Skeletal muscle tissue (tissue), 3 donors: ENCODE measurements at regions not wholly inside any gene's neighbourhood (a gene's known extent, or its start where the extent isn't known, plus 50 kb on each side); places are given as distances from the start of the nearest gene placed in this dataset.
"Not testable (repeated sequence)": the region's sequence is repeated elsewhere in the genome, so short reads cannot be mapped to it uniquely, and the experiment has no call there.

Source experiments
- H3K27ac ChIP-seq: one replicate; pipeline ENCODE4 v1.7.0; 2013; ENCODE audit warnings: mild to moderate bottlenecking, low read depth, low read length, inconsistent platforms
- H3K27me3 ChIP-seq, 3 donors: one replicate each; pipeline ENCODE4 v1.7.0; 2013; ENCODE audit warnings: low read length in 3 of 3; ENCODE audit not compliant: control insufficient read depth in 3 of 3, insufficient read depth in 3 of 3
- H3K36me3 ChIP-seq, 3 donors: one replicate each; pipeline ENCODE4 v1.7.0; 2013; ENCODE audit warnings: low read length in 3 of 3; ENCODE audit not compliant: control insufficient read depth in 3 of 3, insufficient read depth in 3 of 3
- H3K4me1 ChIP-seq, 3 donors: one replicate each; pipeline ENCODE4 v1.7.0; 2013; ENCODE audit warnings: low read length in 3 of 3, mild to moderate bottlenecking in 3 of 3; ENCODE audit not compliant: control insufficient read depth in 3 of 3, insufficient read depth in 3 of 3
- H3K4me3 ChIP-seq, 3 donors: one replicate each; pipeline ENCODE4 v1.7.0; 2013; ENCODE audit warnings: low read length in 3 of 3
- H3K9ac ChIP-seq, 3 donors: one replicate each; pipeline ENCODE4 v1.7.0; 2013; ENCODE audit warnings: low read length in 3 of 3, mild to moderate bottlenecking in 3 of 3, moderate library complexity in 2 of 3, low read depth in 1 of 3
- H3K9me3 ChIP-seq, 3 donors: one replicate each; pipeline ENCODE4 v1.7.0; 2013; ENCODE audit warnings: low read length in 3 of 3; ENCODE audit not compliant: control insufficient read depth in 3 of 3
- donor health status: Osteomylitis.

DNA sequence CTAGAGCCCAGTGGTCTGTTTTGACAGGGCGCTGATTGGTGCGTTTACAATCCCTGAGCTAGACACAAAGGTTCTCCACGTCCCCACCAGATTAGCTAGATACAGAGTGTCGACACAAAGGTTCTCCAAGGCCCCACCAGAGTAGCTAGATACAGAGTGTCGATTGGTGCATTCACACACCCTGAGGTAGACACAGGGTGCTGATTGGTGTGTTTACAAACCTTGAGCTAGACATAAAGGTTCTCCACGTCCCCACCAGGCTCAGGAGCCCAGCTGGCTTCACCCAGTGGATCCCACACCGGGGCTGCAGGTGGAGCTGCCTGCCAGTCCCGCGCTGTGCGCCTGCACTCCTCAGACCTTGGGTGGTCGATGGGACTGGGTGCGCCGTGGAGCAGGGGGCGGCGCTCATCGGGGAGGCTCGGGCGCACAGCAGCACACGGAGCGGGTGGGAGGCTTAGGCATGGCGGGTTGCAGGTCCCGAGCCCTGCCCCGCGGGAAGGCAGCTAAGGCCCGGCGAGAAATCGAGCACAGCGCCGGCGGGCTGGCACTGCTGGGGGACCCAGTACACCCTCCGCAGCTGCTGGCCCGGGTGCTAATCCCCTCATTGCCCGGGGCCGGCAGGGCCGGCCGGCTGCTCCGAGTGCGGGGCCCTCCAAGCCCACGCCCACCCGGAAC is 122.0 kb upstream of the ANKH start:
- not testable (repeated sequence) for H3K36me3 ChIP-seq, H3K9me3 ChIP-seq, H3K27ac ChIP-seq, H3K9ac ChIP-seq, H3K4me3 ChIP-seq, H3K4me1 ChIP-seq, H3K27me3 ChIP-seq

DNA sequence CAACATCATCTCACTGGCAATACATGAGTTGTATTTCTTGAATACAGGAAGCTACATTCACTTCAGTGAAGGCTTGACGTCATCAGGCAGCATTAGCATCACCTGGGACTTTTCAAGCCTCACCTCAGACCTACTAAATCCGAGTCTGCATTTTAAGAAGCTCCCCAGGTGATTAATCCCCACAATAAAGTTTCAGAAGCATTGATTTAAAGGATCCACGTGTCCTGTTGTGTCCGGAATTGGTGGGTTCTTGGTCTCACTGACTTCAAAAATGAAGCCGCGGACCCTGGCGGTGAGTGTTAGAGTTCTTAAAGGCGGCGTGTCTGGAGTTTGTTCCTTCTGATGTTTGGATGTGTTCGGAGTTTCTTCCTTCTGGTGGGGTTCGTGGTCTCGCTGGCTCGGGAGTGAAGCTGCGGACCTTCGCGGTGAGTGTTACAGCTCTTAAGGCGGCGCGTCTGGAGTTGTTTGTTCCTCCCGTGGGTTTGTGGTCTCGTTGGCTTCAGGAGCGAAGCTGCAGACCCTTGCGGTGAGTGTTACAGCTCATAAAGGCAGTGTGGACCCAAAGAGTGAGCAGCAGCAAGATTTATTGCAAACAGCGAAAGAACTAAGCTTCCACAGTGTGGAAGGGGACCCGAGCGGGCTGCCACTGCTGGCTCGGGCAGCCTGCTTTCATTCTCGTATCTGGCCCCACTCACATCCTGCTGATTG is 121.3 kb upstream of the ANKH start:
- H3K27ac ChIP-seq, H3K9ac ChIP-seq, H3K36me3 ChIP-seq, H3K4me3 ChIP-seq, H3K4me1 ChIP-seq, H3K27me3 ChIP-seq, H3K9me3 ChIP-seq: not testable (repeated sequence)

DNA sequence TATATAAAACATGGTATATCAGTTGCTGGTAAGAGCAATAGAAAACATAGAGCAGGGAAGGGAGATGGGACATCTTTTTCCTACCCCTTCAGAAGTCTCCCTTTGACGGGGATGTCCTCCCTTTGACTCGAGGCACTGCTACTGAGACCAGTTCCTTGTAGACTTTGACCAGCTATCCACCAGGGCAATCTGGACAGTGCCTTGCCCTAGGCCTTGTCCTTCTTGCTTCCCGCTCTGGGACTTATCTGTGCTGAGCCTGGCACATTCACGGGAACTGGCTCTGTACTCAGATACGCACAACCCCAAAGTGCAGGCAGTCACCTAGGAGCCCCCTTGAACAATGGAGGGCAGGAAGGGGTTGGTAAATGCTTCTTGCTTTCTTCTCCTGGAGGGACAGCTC is 116.6 kb upstream of the ANKH start:
- no peak overlapping the region for H3K4me3 ChIP-seq
- H3K27ac ChIP-seq = no peak overlapping the region

DNA sequence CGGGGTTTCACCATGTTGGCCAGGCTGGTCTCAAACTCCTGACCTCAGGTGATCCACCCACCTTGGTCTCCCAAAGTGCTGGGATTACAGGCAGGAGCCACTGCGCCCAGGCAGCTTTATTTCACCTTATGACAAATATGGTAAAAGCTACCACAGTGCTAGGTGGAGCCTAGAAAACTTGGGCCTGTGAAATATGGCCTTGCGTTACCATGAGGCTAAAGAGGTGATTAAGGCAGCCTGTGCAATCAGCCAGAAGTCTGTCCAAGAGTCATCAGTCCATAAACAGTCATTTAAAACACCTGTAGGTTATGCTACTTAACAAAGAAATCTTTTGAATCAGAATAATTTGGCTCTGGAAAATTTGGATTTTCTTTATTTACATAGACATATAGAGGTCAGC is 114.8 kb upstream of the ANKH start:
- Histone ChIP-seq H3K27ac (no peak overlapping the region), H3K27me3 (no peaks in the 10 kb centered on the region), H3K36me3 (no peaks in the 10 kb centered on the region), H3K4me1 (no peaks in the 10 kb centered on the region), H3K9me3 (no peaks in the 10 kb centered on the region), H3K4me3 (no peak overlapping the region), H3K9ac (no peak overlapping the region)

More for the DNA sequence above, 116.6 kb upstream of the ANKH start:
- no peak overlapping the region for H3K9ac ChIP-seq
- no peaks in the 10 kb centered on the region for H3K4me1 ChIP-seq
- H3K36me3 ChIP-seq = no peaks in the 10 kb centered on the region
- no peaks in the 10 kb centered on the region for H3K9me3 ChIP-seq
- no peaks in the 10 kb centered on the region for H3K27me3 ChIP-seq

DNA sequence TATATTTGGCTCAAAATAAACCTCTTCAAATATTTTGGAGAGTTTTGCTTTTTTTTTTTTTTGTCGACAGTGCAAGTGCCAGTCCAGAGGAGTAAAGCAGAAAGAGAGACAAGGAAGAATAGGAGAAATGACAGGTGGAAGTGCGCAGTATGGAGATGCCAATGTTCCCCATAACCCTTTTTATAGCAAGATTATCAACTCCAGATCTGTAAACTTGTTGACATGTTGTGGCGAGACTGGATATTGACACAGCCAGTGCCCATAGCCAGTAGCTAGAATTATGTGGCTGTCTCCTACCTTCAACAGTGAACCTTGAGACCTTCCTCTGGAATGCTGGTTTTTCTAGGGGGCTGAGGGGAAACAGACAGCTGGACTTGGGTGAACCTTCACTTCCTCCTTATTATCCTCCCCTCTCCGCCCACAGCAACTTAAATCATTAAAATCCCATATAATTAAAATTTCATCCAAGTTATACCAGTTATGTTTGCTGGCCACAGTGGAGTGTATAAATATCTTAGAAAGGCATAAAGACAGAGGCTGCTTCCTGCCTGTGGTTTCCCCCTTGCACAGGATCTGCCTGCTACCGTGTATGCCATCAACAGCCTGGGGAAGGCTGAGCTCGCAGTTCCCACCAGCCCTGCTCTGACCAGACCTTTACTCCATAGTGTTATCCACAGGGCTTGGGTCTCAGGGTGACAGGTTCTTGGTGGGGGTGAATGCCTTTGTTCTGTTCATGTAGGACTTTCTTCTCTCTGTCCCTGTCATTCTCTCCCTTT is 112.3 kb upstream of the ANKH start:
- Histone ChIP-seq H3K9me3 (no peaks in the 10 kb centered on the region), H3K9ac (no peak overlapping the region), H3K36me3 (no peaks in the 10 kb centered on the region), H3K27me3 (no peaks in the 10 kb centered on the region), H3K27ac (no peak overlapping the region), H3K4me3 (no peak overlapping the region), H3K4me1 (peaks cover 0 to 4% (median 0%) of the 10 kb centered on the region in 3 donors)

GRCh38 chr5:14980698-14981097 is 109.1 kb upstream of the ANKH start:
- no peak overlapping the region for H3K27ac ChIP-seq
- H3K9me3 ChIP-seq = no peaks in the 10 kb centered on the region
- no peak overlapping the region for H3K9ac ChIP-seq

DNA sequence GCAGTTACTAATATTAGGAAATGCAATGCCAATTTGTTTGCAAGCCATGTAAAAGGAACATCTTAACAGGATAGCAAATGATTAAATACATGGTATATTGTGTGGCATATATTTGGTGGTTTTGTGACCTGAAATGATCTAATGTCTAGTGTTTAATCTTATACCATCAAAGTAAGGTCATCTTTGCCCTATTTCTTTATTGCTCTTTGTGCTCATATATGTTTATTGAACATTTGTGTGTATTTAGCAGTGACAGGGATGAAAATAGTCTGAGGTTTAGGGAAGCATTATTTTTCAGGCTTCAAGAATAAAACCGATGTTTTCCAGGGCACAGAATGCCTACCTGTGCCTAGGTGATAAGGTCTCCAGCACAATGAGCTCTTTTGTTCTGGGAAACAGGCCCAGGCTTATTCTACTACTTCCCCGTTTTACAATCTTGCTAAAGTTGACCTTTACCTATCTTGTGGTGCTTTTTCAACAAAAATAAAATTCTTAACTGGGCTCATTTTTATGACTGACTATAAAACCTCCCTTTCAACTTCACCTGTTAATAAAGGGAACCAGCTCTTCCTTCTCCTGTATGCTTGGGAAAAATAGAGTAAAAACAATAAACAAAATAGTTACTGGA is 105.6 kb upstream of the ANKH start:
- H3K27me3 ChIP-seq = no peaks in the 10 kb centered on the region
- no peak overlapping the region for H3K27ac ChIP-seq
- H3K9me3 ChIP-seq = no peaks in the 10 kb centered on the region
- H3K4me1 ChIP-seq = peaks cover 0 to 5% (median 0%) of the 10 kb centered on the region in 3 donors
- H3K36me3 ChIP-seq = no peaks in the 10 kb centered on the region
- H3K9ac ChIP-seq = no peak overlapping the region
- H3K4me3 ChIP-seq = no peak overlapping the region

More at GRCh38 chr5:14980698-14981097, 109.1 kb upstream of the ANKH start:
- H3K27me3 ChIP-seq = no peaks in the 10 kb centered on the region
- no peaks in the 10 kb centered on the region for H3K36me3 ChIP-seq
- H3K4me1 ChIP-seq = peaks cover 0 to 5% (median 0%) of the 10 kb centered on the region in 3 donors
- H3K4me3 ChIP-seq = no peak overlapping the region

DNA sequence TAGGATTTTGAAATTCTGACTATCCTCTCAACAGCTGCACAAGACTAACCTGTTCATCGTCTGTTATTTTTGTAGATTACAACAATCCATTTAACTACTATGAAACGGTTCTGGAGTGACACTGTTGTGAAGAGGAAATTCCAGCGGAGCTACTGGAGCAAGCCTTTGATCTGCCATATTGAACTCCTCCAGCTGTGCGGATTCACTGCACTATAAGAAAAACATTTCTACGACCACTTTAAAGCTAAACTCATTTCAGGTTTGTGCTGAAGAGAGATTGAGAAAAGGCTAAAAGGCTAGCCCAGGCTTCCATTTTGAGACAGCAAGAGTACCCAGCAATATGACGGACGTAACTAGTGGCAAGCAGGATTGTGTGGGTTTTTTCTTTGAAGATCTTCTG is 104.9 kb upstream of the ANKH start:
- Histone ChIP-seq H3K4me3 (no peak overlapping the region), H3K27me3 (no peaks in the 10 kb centered on the region), H3K4me1 (peaks cover 0 to 5% (median 0%) of the 10 kb centered on the region in 3 donors), H3K36me3 (no peaks in the 10 kb centered on the region), H3K9me3 (no peaks in the 10 kb centered on the region), H3K27ac (no peak overlapping the region), H3K9ac (no peak overlapping the region)

GRCh38 chr5:14971873-14972272 is 100.3 kb upstream of the ANKH start:
- Histone ChIP-seq H3K27me3 (no peaks in the 10 kb centered on the region), H3K4me1 (no peaks in the 10 kb centered on the region), H3K27ac (no peak overlapping the region), H3K36me3 (no peaks in the 10 kb centered on the region), H3K4me3 (no peak overlapping the region), H3K9me3 (no peaks in the 10 kb centered on the region), H3K9ac (no peak overlapping the region)

- Histone ChIP-seq H3K9ac (no peak overlapping the region), H3K9me3 (no peaks in the 10 kb centered on the region), H3K36me3 (no peaks in the 10 kb centered on the region), H3K4me3 (no peak overlapping the region), H3K27me3 (no peaks in the 10 kb centered on the region), H3K27ac (no peak overlapping the region), H3K4me1 (no peaks in the 10 kb centered on the region)
Measured at GRCh38 chr5:14968796-14969195, 97.2 kb upstream of the ANKH start.
